Stimulated activated CD8-positive, alpha-beta memory T cell treated with anti-CD3 and anti-CD28 coated beads, Interleukin-2, amount 100 ng/mL, for 48 hours (primary cell): ENCODE measurements at regions not wholly inside any gene's neighbourhood (a gene's known extent, or its start where the extent isn't known, plus 50 kb on each side); places are given as distances from the start of the nearest gene placed in this dataset.

ENCODE experiments used
- DNase-seq, 2 donors: peaks; one replicate each; pipeline ENCODE4 v3.0.0-alpha.2; 2020; ENCODE audit warnings: low read depth in 2 of 2

GRCh38 chr5:165187815-165188214 is 1682.4 kb downstream of the MAT2B start:
- no peak for DNase-seq

GRCh38 chr5:165188556-165189175 is 1683.2 kb downstream of the MAT2B start:
- no peak for DNase-seq

- no peak for DNase-seq
Observed at GRCh38 chr5:165196961-165197360, 1691.5 kb downstream of the MAT2B start.

GRCh38 chr5:165201369-165201768 is 1696.0 kb downstream of the MAT2B start:
- DNase-seq: no peak

GRCh38 chr5:165201771-165202518 is 1696.5 kb downstream of the MAT2B start:
- no peak for DNase-seq

GRCh38 chr5:165202519-165202910 is 1697.1 kb downstream of the MAT2B start:
- no peak for DNase-seq

- DNase-seq: no peak
Observed at GRCh38 chr5:165209101-165209727, 1703.8 kb downstream of the MAT2B start.

- DNase-seq: no peak
Observed at GRCh38 chr5:165224366-165225045, 1719.1 kb downstream of the MAT2B start.

- DNase-seq: no peak
Observed at GRCh38 chr5:165227515-165227914, 1722.1 kb downstream of the MAT2B start.

GRCh38 chr5:165228184-165228583 is 1722.8 kb downstream of the MAT2B start:
- DNase-seq: no peak

- DNase-seq: no peak
Observed at GRCh38 chr5:165231821-165232508, 1726.5 kb downstream of the MAT2B start.

GRCh38 chr5:165232509-165233028 is 1727.2 kb downstream of the MAT2B start:
- no peak for DNase-seq

GRCh38 chr5:165241811-165242210 is 1736.4 kb downstream of the MAT2B start:
- DNase-seq: no peak

GRCh38 chr5:165242646-165243045 is 1737.2 kb downstream of the MAT2B start:
- DNase-seq: no peak

GRCh38 chr5:165244407-165244806 is 1739.0 kb downstream of the MAT2B start:
- no peak for DNase-seq

GRCh38 chr5:165258197-165258771 is 1752.9 kb downstream of the MAT2B start:
- no peak for DNase-seq

GRCh38 chr5:165260426-165260825 is 1755.0 kb downstream of the MAT2B start:
- DNase-seq: no peak

GRCh38 chr5:165263536-165263935 is 1758.1 kb downstream of the MAT2B start:
- DNase-seq: no peak

- DNase-seq: no peak
Observed at GRCh38 chr5:165266939-165267338, 1761.5 kb downstream of the MAT2B start.

GRCh38 chr5:165272436-165272835 is 1767.0 kb downstream of the MAT2B start:
- DNase-seq: no peak

- DNase-seq: no peak
Observed at GRCh38 chr5:165277661-165278060, 1772.2 kb downstream of the MAT2B start.
